HT1080 (cell line): ENCODE measurements at regions not wholly inside any gene's neighbourhood (a gene's known extent, or its start where the extent isn't known, plus 50 kb on each side); places are given as distances from the start of the nearest gene placed in this dataset.
"Not testable (repeated sequence)": the region's sequence is repeated elsewhere in the genome, so short reads cannot be mapped to it uniquely, and the experiment has no call there.

ENCODE experiments used
- DNase-seq: peaks from one replicate; pipeline ENCODE4 v3.0.0-alpha.2; 2015; ENCODE audit warnings: low read depth

DNA sequence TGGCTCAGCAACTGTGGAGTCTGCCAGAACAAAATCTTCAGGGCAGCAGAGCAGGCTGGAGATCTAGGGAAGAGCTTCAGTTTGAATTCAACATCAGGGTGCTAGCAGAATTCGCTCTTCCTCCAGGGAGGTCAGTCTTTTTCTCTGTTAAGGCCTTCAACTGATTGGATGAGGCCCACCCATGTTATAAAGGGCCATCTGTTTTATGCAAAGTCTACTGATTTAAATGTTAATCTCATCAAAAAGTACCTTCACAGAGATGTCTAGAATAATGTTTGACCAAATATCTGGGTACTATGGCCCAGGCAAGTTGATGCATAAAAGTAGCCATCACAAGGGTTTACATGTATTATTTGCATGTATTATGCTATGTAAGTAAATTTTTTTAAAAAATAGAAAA, 378.4 kb downstream of the BTG1 start:
- DNase-seq, result no peak

DNA sequence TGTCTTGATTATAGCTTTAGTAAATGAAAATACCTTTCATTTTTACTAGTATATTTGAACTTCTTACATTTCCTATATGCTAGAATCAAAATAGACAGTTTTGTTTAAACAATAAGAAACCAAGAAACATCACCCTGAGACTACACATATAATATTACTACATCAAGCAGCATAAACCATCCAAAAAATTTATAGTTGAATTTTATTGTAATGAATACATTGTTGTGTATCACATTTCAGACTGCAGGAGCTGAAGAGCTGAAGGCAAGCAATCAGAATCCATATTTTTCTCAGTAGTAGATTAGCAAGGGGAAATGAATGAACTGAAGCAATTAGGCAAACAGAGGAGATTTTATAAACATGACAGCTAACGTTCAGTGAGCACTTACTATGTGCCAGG, 379.2 kb downstream of the BTG1 start:
- no peak for DNase-seq

DNA sequence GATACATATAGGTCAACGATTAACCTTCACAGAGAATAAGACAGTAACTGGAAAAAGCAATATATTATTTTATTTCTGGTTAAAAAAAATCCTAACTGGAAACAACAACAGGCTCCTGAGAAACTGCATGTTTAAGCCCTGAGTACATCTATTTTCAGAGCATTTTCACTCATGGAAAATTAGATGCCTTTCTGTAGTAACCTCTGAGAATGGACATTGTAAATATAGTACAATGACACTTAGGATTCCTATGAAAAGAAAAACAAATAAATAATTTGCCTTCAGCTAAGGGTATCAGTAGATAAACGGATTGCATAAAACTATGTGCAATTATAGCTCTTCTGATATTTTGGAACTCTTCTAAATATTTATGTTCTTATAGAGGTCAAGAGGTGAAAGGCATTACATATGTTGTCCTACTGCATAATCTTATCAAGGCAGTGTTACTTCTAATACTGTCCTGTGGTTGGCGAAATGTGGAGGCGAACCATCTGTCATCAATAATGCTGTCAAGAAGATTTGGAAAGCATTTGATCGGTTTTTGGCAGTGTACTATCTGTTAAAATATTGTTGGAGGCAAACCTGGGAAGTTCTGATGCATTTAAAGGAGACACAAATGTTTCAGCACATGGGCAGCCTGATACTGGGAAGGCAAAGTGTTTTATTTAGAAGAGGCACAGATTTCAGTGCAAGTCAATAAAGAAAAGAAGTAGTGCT, 381.8 kb downstream of the BTG1 start:
- DNase-seq, result no peak

DNA sequence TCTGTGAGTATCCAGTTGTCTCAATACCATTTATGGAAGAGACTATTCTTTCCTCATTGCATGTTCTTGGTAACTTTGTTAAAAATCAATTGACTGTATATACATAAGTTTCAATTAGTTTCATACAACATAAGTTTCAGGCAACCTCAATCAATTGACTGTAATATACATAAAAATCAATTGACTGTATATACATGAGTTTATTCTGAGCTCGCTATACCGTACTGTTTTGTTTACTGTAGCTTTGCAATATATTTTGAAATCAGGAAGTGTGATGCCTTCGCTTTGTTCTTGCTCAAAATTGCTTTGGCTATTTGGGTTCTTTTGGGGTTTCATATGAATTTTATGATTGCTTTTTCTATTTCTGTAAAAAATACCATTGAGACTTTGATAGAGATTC, 392.0 kb downstream of the BTG1 start:
- DNase-seq, result no peak

DNA sequence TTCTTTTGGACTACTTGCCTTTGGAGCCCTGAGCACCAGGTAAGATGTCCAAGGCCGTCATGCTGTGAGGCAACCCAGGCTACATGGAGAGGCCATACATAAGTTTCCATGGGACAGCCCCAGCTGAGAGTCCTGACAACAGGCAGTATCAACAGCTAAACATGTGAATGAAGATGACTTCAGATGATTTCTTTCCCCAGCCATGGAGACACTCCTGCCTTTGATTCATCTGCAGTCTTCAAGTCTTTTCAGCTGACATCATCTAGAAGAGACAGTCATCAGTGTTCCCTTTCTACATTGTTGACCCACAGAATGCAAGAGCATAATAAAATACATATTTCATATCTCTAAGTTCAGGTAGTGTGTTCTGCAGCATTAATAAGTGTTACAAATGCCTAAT, 398.7 kb downstream of the BTG1 start:
- DNase-seq, result no peak

DNA sequence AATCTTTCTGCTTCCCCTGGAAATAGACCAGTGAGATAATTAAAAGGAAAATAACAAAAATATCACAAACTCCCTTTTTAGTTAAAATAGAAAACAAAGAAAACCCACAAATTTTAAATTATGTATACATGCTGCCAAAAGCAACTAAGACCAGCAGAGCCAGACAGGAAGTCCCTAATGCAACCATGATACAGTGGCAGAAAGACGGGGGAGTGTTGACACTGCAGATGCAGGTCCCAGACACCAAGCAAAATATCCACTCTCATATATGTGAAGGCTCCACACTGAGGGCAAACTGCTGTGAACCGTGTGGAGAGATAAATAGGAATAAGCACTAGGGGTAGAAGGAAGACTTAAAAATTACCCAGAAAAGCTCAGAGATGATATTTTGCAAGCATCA, 401.0 kb downstream of the BTG1 start:
- DNase-seq, result no peak

DNA sequence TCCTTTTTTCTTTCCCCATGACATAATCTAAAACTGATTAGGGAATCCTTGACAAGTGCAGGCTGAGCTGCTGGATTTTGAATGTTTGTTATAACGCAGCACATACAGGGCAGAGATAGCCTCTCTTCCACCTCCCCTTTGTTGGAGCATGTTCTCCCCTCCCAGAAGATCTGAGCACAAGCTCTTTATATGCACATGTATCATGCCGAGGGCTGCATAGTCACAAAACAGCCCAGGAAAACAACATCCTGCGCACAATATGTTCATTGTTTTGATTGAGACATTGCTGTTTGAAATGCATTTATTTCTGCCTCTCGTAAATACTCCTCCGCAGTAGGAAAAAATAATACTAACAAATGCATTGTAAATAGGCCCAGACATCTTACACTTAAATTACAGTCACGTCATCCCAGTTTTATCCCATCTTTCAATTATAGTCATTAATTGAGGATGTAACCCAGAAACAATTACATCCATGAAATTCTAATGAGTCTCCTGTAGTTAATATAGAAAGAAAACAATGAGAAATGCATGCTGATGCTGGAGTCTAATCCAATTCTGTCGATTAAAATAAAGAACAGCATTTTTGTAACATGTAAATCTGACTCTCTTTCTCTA, 401.8 kb downstream of the BTG1 start:
- DNase-seq, result no peak

DNA sequence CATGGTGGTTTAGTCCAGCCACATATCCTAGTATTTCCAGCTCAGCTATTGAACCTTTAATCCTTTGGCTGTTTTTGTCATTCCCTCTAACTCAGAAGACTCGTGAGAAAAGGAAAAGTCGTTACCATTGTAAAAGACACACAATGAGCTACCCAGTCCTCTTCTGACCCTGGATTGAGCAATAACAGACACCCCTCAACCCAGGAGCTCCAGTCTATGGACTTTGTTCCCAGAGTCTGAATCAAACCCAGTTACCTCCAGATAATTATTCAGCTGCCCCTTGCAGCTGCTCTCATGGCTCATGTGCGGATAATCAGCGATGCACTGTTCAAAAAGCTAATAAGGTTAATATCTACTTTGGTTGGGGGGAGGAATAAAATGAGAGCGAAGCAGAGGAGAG, 402.4 kb downstream of the BTG1 start:
- no peak for DNase-seq

DNA sequence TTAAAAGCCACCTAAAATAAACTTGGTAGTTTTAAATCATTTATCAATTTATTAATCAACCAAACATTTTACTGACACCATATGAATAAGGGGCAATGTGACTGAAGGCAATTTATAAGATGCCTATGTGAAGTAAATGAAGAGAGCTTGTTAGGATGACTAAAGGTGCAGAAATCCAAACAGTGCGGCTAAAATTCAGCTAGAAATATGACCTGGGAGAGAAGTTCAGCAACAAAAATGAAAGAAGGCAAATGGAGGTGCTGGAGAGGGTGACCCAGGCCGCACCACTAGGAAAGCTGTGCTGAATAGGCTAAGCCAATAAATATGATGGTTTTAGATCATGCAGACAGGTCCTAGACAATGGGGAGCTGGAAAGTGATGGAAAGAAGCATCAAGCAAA, 403.7 kb downstream of the BTG1 start:
- no peak for DNase-seq

DNA sequence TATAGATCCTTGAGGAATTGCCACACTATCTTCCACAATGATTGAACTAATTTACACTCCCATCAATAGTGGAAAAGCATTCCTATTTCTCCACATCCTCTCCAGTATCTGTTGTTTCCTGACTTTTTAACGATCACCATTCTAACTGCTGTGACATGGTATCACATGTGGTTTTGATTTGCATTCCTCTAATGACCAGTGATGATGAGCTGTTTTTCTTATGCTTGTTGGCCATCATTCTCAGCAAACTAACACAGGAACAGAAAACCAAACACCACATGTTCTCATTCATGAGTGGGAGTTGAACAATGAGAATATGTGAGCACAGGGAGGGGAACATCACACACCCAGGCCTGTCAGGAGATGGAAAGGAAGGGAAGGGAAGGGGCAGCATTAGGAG, 411.8 kb downstream of the BTG1 start:
- DNase-seq, result not testable (repeated sequence)

DNA sequence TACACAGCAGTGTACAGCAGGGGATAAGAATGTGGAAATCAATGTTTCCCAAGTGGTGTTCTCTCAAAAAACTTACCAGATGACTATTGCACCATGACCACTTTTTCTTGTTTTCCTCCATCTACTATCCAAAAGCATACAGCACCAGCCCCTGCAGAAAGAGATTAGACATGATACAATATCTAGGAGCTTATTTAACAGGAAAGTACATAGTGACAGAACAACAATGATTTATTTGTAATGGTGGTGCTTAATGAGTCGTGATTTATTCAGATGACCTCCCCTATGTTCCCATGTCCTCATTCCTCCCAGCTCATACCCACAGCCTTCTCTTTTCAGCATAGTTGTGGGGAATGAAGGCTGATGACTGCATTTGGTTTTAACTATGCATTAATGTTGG, 413.6 kb downstream of the BTG1 start:
- no peak for DNase-seq

DNA sequence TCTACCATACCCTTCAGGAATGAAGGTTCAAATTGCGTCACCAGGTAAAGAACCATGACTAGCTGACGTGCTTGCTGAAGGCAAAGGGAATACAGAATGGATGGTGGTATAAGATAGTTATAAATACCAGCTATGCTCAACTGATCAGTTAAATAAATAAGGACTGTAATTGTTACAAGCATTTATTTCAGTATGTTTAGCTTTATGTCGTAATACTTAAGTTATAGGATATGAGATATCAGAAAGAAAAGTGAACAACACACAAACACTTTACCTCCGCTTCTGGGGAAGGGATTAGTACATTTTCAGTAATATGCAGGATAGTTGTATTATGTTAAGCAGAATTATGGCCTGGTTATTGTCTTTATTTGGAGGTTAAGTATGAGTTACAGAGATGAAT, 416.1 kb downstream of the BTG1 start:
- no peak for DNase-seq

DNA sequence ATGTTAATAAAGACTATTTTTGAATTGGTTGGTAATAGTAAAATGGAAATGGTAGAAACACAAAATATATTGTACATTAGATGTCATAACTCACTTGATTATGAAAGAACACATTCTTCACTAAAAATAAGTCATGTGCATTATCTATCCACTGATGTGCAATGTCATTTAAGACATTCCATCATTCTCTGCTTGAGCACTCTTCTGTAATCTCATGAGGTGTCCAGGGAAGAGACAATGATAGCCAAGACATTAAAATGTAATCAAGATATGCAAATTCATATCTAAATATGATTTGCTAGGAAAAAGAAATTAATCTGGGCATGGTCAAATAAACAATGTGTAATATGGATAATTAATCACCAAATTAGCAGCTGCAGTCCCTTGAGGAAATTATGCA, 422.5 kb downstream of the BTG1 start:
- DNase-seq, result no peak

DNA sequence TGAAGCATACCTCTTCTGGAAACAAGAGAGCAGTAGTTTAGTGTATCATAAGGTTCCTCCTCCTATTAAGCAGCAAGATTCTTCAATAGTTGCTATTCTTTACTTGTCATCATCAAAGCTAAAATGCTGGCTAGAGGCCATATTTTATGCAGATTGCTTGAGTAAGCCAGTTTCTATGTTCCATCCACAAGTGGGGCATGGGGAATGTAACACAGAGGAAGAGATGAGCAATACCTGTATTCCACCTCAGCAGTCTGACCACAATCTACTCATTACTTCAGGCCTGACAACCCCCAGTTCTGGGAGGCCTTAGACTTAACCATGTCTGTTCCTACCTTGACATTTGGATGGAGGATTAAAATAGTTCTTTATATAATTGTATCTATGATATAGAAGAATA, 423.6 kb downstream of the BTG1 start:
- peak; percentile 34 for DNase-seq

DNA sequence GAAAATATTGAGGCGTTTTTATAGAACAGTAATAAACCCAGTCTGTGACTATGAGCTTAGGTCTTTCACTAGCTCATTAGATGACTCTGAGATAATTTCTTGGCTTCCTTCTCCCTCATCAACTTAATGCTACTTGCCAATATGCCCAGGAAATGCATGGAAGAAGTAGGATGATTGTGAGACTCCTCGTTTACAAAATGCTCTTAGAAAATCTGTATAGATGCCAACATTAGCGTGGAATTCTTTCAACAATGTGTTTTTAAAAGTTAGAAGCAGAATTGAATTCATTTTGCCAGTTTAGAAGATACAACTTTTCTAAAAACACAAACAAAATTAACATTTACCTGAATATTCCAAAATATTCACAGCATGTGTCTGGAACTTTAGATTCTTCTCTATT, 424.6 kb downstream of the BTG1 start:
- no peak for DNase-seq

DNA sequence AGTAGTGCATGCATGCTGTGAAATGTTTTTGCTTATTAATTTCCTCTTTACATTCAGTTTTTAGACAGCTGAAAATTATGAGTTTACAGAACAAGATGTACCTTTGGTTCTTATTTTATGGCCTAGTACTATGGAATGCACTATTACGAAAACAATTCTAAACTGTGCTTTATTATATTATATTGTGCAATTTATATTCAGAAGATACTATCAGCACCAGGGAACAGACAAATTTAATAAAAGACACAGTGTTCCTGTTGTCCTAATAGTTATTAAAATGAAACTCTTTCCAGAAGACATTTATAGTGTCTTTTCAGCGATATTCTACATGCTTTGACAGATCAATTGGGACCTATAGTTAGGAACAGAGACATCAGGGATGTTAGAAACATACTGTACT, 427.3 kb downstream of the BTG1 start:
- DNase-seq, result no peak

DNA sequence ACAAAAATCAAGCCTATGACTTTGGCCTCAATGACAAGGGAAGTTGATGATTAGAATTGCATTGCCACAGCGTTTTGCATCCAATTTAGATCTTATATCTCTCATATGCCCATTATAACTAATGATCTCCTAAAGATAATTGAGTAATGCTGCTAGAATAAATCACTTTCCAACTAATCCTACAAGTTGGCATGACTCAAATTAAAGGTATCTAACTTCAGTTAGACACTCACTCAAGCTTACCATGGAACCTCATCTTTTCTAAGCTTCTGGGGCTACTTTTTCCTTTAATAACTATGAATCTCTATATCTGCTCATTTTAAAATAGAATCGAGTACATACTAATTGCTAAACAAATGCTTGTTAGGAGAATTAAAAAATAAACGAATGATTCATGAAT, 427.8 kb downstream of the BTG1 start:
- no peak for DNase-seq

DNA sequence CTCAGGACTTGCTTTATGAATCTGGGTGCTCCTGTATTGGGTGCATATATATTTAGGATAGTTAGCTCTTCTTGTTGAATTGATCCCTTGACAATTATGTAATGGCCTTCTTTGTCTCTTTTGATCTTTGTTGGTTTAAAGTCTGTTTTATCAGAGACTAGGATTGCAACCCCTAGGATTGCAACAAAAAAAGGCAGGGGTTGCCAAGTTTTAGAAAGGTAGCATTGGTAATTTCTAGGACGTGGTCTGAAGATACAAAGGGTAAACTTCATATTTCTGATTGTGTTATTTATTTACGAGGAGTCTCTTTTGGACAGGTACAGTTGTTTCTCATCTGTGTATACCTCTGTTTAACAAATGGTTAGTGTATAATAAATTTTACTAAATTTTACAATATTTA, 433.7 kb downstream of the BTG1 start:
- DNase-seq, result not testable (repeated sequence)

DNA sequence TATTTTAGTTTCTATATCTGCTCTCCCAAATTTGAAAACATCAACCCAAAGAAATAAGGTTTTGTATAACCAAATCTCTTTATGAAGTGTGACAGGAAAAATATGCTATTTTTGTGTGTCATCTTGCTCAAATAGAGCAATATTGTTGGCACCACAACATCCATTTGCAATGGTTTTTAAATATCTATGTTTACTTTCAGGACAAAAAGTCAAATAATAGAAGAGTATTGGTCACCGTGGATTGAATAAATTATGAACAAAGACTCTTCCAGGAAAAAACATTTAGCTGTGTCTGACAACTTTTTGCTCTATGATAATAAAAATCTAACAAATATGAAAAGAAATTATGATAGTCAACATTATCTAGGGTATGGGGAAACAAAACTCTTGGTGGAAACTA, 439.2 kb downstream of the BTG1 start:
- no peak for DNase-seq

DNA sequence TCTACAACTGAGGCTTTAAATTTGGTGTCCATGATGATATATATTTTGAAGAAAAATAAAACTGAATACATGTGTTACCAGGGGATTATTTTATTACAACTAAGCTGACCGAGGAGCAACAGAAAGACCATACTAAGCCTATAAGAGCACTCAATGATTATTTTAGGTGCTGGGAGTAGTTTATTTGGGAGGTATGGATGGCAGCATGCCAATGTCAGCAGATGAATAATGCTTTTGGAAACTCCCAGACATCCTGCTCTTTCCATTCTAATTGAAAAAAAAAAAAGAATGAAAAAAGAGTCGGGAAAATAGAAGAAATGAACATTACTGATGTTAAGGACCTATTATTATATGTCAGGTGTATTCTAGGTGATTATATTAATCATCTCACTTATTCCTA, 441.2 kb downstream of the BTG1 start:
- peak; percentile 56 for DNase-seq

DNA sequence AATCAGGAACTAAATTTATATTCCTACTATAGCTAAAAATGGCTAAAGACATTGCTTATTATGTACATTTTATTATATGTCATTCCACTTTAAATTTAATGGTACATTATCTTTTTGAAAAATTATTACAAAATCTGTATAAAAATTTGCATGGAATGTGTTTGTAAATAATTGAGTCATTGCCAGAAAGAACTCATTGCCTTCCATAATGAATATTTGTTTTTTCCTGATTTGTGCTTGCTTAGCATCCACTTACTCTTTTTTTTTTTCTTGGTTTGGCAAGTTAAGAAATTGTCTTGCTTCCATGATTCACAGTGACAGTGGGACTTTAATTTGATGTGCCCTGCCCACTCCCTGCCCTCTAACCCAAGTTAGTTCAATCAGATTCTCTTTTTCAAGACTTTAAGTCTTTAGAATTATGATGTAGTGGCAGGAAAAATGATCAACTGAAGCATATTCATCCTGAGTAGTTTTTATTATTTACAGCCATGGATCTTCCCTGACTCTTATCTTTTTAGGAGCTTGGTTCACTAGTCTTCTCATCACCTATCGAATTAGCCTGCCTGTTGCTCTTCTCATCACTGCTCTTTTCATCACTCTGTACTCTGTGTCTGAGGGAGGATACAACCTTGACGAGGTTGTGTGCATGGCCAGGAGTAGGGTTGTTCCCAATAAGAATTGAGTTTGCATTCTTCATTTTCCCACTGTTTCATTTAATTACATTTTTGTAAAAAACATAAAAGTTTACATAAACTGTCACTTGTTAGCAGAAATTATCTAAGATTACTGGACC, 442.0 kb downstream of the BTG1 start:
- DNase-seq, result no peak

DNA sequence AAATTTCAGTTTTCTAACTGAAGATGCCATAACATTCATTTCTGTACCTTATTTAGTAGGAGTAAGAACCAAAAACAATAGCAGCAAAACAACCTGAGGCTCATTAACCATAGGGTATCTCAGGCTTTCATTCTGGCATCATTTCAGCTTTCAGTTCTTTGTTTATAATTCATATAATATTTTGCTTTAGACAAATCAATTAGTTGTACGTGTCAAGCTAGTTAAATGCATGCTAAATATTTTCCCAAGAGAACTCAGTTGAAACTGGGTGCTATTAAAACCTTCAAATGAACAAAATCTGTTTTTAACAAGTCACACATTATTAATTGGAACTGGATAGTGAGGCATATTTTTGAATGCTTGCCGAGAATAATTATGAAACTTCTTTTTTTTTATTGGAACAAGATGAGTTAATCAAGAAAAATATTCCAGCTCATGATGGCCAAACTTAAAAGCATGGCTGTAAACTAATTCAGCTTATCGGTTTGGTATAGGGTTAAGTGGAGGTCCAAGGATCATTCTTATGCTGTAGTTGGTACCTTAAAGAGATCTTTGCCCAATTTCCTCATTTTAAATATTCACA, 442.7 kb downstream of the BTG1 start:
- DNase-seq, result no peak
